Activated naive CD4-positive, alpha-beta T cell treated with anti-CD3 and anti-CD28 coated beads for 36 hours (primary cell): ENCODE measurements at regions not wholly inside any gene's neighbourhood (a gene's known extent, or its start where the extent isn't known, plus 50 kb on each side); places are given as distances from the start of the nearest gene placed in this dataset.

ENCODE experiments used
- CTCF ChIA-PET: fragments of 350-600 bp; sonication (Branson Sonifier 250); formaldehyde crosslinking; loops from one replicate; lab custom pipeline; 2021; ENCODE audit warnings: antibody characterized with exemption; lab: Charles Lee
- DNase-seq: peaks from one replicate; pipeline ENCODE4 v3.0.0-alpha.2; 2020
- H3K27ac Mint-ChIP-seq: one replicate; pipeline ENCODE4 v1.8.0; 2021; ENCODE audit warnings: mild to moderate bottlenecking, mixed read lengths
- H3K27me3 Mint-ChIP-seq: one replicate; pipeline ENCODE4 v1.8.0; 2021; ENCODE audit warnings: low read depth, mixed read lengths
- H3K36me3 Mint-ChIP-seq: one replicate; pipeline ENCODE4 v1.8.0; 2021; ENCODE audit warnings: low read depth, mixed read lengths
- H3K4me1 Mint-ChIP-seq: one replicate; pipeline ENCODE4 v1.8.0; 2021; ENCODE audit warnings: low read depth, mixed read lengths
- H3K4me3 Mint-ChIP-seq: one replicate; pipeline ENCODE4 v1.8.0; 2021; ENCODE audit warnings: mild to moderate bottlenecking, moderate library complexity, mixed read lengths
- H3K9me3 Mint-ChIP-seq: one replicate; pipeline ENCODE4 v1.8.0; 2021; ENCODE audit warnings: mixed read lengths
- intact Hi-C: fragments of 100-400 bp; cut with micrococcal nuclease; formaldehyde crosslinking; loops from one replicate; pipeline ENCODE4 v1.15.1; 2023

DNA sequence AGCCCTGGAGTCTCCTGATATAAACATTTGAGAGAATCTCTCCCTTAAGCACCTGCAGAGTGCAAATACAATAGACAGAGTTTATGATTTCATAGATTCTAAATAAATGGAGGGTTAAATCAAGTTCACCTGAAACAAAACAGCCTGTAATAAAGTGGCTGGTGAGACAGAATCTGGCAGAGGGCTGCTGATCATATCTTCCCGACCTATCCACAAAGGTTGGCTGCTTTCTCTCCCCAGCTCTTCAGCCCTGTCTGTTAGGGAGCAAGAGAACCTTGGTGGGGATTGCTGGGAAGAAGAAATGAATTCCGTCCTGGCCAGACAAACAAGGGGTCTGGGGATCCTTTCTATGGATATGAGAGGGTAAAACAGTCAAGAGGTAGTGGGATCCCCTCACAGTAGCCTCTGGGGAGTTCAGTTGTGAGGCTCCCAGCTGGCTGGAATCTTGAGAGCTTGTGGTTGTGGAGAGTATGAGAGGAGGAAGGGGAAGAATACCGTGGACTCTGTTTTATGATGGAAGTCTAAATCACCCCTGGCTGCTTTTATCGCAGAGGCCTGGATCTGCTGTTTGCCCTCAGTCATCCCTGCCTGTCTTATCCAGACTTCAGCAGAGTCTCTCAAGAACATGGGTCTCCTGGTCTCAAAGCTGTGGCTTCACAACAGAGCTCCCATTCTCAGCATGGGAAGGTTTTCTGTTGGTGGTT lies 451.3 kb downstream of the NTRK3 start:
- CTCF ChIA-PET = no interaction called here
- intact Hi-C loops = no loop called here
- H3K4me1 Mint-ChIP-seq = no peaks in the 10 kb centered on the region
- no peaks in the 10 kb centered on the region for H3K9me3 Mint-ChIP-seq
- no peak overlapping the region for H3K27ac Mint-ChIP-seq
- no peak for DNase-seq
- H3K27me3 Mint-ChIP-seq = no peaks in the 10 kb centered on the region
- no peak overlapping the region for H3K4me3 Mint-ChIP-seq
- no peaks in the 10 kb centered on the region for H3K36me3 Mint-ChIP-seq

DNA sequence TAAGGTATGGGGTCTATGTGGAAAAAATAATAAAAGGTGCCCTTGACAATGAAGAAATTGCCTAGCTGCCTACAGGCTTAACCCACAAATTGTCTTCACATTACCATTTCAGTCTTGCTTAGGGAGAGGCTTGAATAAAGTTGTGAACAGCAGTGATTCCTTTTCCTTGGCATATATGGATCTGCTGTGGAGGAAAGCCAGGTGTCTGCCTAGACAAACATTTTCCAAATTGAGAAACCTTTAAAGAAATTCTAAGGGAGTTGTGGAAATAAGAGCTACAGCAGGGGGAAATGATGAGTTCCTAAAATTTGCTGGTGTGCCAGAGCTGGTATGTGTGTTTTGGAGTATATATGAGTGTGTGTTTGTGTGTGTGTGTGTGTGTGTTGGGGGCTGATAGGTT lies 452.1 kb downstream of the NTRK3 start:
- H3K4me1 Mint-ChIP-seq = no peaks in the 10 kb centered on the region
- no peaks in the 10 kb centered on the region for H3K36me3 Mint-ChIP-seq
- H3K9me3 Mint-ChIP-seq = no peaks in the 10 kb centered on the region
- no peak overlapping the region for H3K27ac Mint-ChIP-seq
- CTCF ChIA-PET = no interaction called here
- H3K4me3 Mint-ChIP-seq = no peak overlapping the region
- no peak for DNase-seq
- intact Hi-C loops = no loop called here
- H3K27me3 Mint-ChIP-seq = no peaks in the 10 kb centered on the region

DNA sequence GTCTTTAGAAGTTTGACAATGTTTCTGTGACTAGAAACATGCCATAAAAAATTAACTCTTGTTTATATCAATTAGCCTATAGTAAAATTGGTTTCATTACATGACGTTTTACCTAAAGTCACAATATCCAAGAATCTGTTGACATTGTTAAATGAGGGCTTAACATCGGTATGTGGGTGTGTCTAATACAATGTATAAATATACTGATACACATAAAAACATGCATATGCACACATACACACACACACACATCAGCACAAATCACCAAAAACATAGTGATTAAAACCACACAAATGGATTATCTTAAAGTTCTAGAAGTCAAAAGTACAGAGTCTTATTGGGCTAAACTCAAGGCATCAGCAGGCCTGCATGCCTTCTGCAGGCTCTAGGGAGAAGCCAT lies 456.7 kb downstream of the NTRK3 start:
- intact Hi-C loops = no loop called here
- CTCF ChIA-PET = no interaction called here
- Mint-ChIP-seq H3K9me3 (no peaks in the 10 kb centered on the region), H3K36me3 (no peaks in the 10 kb centered on the region), H3K4me3 (no peak overlapping the region), H3K4me1 (no peaks in the 10 kb centered on the region), H3K27ac (no peak overlapping the region), H3K27me3 (no peaks in the 10 kb centered on the region)
- no peak for DNase-seq

DNA sequence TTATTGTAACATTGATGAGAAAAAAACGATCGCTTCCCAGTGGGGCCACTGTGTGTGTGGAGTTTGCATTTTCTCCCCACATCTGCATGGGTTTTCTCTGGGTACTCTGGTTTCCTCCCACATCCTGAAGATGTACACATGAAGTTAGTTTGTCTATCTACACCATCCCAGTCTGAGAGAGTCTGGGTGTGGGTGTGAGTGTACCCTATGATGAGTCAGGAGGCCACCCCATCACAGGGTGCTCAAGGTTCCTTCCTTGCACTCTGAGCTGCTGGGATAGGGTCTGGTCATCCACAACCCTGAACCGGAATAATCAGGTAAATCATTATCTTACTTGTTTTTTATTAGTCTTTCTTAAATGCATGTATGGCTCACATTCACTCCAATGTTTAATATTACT lies 457.1 kb downstream of the NTRK3 start:
- intact Hi-C loops = no loop called here
- Mint-ChIP-seq H3K4me3 (no peak overlapping the region), H3K36me3 (no peaks in the 10 kb centered on the region), H3K4me1 (no peaks in the 10 kb centered on the region), H3K27ac (no peak overlapping the region), H3K27me3 (no peaks in the 10 kb centered on the region), H3K9me3 (no peaks in the 10 kb centered on the region)
- no peak for DNase-seq
- CTCF ChIA-PET = no interaction called here

DNA sequence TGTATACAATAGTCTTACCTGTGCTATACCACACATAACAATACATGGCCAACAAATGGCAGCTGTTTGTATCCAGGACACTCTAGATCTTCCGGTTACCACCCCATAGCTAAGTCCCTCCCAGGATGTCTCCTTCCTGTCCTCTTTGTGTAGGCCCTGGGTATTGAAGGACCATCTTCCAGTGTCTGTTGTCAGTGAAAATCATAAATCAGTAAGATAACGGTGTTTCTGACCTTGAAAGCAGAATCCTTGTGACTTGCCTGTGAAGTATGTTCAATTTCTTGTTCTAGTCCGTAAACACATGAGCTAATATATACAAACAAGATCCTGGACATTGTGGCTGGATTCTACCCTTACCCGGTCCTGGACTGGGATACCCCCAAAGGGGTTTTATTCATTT lies 462.8 kb downstream of the NTRK3 start:
- no peaks in the 10 kb centered on the region for H3K9me3 Mint-ChIP-seq
- CTCF ChIA-PET = interaction anchor here (0.6 kb wide), 1 partner anchor 293 kb away, joined by 3 read pairs; no protein-coding TSS in a partner anchor
- no peaks in the 10 kb centered on the region for H3K36me3 Mint-ChIP-seq
- DNase-seq = no peak
- peaks cover 2% of the 10 kb centered on the region for H3K27me3 Mint-ChIP-seq
- no peak overlapping the region for H3K4me3 Mint-ChIP-seq
- H3K4me1 Mint-ChIP-seq = no peaks in the 10 kb centered on the region
- intact Hi-C loops = no loop called here
- H3K27ac Mint-ChIP-seq = no peak overlapping the region

DNA sequence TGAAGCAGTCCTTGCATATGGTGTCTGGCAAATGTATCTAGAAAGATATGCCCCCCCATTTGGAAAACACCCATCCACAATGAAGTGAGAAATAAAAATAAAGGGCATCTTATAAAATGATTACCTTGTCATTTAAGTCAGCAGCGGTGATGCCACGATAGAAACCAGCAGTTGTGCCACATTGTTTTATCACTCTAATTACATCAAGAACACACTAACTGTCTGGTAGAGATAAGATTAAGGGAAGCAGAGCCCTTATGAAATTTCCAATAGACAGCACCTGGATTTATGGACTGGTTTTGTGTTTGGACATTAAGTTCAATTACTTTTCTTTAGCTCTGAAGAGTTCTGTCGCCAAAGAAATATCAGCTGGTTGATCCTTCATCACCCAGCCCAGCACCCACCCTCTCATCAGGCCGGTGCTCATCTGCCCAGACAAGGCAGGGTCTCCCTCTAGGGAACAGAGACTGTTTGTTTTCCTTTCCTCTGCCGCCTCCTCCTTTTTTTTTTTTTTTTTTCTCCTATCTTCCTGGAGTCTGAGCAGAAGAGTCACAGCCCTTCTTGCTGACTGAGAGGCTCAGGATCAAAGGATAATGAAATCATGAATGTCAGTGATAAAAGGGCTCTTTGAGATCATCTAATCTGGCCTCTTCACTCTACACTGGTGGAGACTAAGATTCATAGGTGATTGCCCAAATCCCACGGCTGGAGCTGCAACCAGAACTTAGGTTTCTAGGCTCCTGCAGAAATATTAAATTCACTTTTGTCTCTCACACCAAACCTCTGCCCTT lies 464.1 kb downstream of the NTRK3 start:
- CTCF ChIA-PET = no interaction called here
- H3K36me3 Mint-ChIP-seq = no peaks in the 10 kb centered on the region
- H3K9me3 Mint-ChIP-seq = no peaks in the 10 kb centered on the region
- no peak overlapping the region for H3K27ac Mint-ChIP-seq
- no peak overlapping the region for H3K4me3 Mint-ChIP-seq
- DNase-seq = no peak
- intact Hi-C loops = no loop called here
- H3K4me1 Mint-ChIP-seq = no peaks in the 10 kb centered on the region
- peaks cover 2% of the 10 kb centered on the region for H3K27me3 Mint-ChIP-seq

DNA sequence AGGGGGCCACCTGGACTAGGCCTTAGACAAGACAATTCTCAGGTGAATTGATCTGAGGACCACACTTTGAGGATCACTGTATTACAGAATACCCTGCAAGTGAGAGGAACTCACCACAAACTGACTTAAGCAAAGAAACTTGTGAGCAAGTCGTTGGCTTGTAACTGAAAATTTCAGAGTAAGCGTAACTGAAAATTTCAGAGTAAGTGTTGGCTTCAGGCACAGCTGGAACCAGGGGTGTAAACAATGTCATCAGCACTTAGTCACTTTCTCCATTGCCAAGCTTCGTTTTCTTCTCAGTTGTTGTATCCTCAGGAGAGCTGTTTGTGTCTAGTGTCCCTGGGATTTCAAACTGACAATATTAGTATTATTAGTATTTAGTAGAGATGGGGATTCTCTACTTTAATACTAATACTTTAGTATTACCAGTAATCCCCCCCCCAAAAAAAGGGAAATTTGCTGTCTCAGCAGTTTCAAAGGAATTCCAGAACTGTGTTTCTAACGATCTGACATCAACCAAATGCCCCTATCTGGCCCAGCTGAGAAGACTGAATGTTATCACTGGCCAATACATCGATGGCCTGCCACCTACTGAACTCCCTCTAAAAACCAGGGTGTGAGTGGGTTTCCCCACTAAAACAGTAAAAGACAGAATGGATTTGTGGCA lies 474.4 kb downstream of the NTRK3 start:
- Mint-ChIP-seq H3K36me3 (no peaks in the 10 kb centered on the region), H3K27me3 (no peaks in the 10 kb centered on the region), H3K27ac (no peak overlapping the region), H3K9me3 (no peaks in the 10 kb centered on the region), H3K4me3 (no peak overlapping the region), H3K4me1 (no peaks in the 10 kb centered on the region)
- intact Hi-C loops = no loop called here
- DNase-seq = no peak
- CTCF ChIA-PET = no interaction called here

DNA sequence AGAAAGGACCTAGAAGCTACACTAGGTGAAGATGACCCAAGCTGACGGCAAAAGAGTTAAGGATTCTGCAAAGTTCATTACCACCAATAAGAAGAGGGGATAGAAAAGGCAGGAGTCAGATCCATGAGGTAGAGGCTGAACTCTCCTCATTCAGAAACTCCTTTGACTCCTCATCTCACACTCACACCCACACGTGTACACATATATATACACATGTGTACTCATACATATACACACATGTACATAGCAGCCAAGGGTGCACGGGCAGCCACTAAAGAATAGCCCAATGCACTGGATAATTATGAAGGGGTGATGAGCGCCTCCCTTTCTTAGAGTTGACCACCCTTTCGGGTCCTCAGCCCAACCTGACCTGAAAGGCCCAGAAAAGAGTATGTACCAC lies 476.8 kb downstream of the NTRK3 start:
- H3K9me3 Mint-ChIP-seq = no peaks in the 10 kb centered on the region
- no peak overlapping the region for H3K4me3 Mint-ChIP-seq
- intact Hi-C loops = no loop called here
- CTCF ChIA-PET = no interaction called here
- DNase-seq = no peak
- no peak overlapping the region for H3K27ac Mint-ChIP-seq
- H3K27me3 Mint-ChIP-seq = no peaks in the 10 kb centered on the region
- H3K4me1 Mint-ChIP-seq = no peaks in the 10 kb centered on the region
- no peaks in the 10 kb centered on the region for H3K36me3 Mint-ChIP-seq

DNA sequence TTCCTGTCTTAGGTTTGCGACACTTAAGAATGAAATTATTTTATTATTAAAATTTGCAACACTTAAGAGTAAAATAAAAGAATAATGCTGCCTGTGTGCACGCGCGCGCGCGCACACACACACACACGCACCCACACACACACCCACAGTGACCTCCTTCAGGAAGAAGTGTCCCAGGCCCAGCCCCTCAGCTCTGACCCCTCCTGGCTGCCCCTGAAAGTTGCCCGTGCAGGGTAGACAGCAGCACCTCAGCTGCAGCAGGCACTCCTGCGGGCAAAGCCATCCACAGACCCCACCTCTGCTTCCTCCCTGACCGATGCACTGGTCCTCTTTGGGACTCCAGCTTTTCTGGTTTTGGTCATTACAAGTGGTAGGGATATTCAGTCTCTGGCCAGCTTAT lies 478.2 kb downstream of the NTRK3 start:
- H3K27ac Mint-ChIP-seq = no peak overlapping the region
- no peaks in the 10 kb centered on the region for H3K4me1 Mint-ChIP-seq
- no peaks in the 10 kb centered on the region for H3K27me3 Mint-ChIP-seq
- no peak for DNase-seq
- intact Hi-C loops = no loop called here
- H3K36me3 Mint-ChIP-seq = no peaks in the 10 kb centered on the region
- no peaks in the 10 kb centered on the region for H3K9me3 Mint-ChIP-seq
- H3K4me3 Mint-ChIP-seq = no peak overlapping the region
- CTCF ChIA-PET = no interaction called here

DNA sequence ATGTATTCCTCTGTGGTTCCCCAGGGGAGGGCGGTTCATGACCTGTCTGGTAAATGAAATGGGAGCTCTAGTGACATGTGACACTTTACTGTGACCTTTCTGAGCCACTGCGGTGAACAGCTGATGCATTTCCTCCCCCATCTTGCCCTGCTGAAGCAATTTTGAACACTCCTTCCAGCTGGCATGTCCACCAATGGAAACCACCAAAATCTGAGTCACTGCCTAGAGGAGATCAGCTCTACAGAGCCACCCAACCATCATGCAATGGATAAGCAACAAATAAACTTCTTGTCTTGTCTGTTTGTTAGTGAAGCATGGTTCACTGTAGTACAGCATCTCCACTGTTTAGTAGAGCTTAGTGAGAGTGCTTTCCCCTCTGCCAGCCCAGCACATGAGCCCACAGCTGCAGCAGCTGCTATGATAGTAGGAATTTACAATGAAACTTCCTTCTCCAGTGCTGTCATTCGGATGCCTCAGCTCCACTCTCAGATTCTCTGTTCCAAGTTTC lies 479.4 kb downstream of the NTRK3 start:
- Mint-ChIP-seq H3K36me3 (no peaks in the 10 kb centered on the region), H3K4me1 (no peaks in the 10 kb centered on the region), H3K4me3 (no peak overlapping the region), H3K27ac (no peak overlapping the region), H3K27me3 (no peaks in the 10 kb centered on the region), H3K9me3 (no peaks in the 10 kb centered on the region)
- DNase-seq = no peak
- CTCF ChIA-PET = no interaction called here
- intact Hi-C loops = no loop called here

DNA sequence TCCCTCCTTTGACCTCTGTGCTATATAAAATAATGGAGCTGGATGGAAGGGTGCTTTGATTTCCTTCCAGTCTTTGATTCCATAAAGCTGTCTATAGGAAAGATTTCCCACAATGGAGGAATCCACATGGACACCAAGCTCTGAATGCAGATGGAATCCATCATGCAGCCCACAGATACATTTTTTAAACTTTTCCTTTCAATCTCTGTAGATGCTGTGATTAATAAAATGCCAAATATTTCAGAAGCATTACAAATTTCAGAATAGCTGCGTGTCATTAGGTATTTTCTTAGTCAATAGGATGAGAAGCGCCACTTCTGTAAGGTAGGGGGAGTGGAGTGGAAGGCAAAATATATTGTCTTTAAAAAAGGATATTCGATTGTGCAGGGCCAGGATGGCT lies 489.0 kb downstream of the NTRK3 start:
- no peak overlapping the region for H3K4me3 Mint-ChIP-seq
- peaks cover 3% of the 10 kb centered on the region for H3K36me3 Mint-ChIP-seq
- no peak overlapping the region for H3K27ac Mint-ChIP-seq
- no peaks in the 10 kb centered on the region for H3K4me1 Mint-ChIP-seq
- no peak for DNase-seq
- peaks cover 10% of the 10 kb centered on the region for H3K9me3 Mint-ChIP-seq
- intact Hi-C loops = no loop called here
- CTCF ChIA-PET = interaction anchor here (0.6 kb wide), 1 partner anchor 283 kb away, joined by 3 read pairs; no protein-coding TSS in a partner anchor
- peaks cover 4% of the 10 kb centered on the region for H3K27me3 Mint-ChIP-seq

DNA sequence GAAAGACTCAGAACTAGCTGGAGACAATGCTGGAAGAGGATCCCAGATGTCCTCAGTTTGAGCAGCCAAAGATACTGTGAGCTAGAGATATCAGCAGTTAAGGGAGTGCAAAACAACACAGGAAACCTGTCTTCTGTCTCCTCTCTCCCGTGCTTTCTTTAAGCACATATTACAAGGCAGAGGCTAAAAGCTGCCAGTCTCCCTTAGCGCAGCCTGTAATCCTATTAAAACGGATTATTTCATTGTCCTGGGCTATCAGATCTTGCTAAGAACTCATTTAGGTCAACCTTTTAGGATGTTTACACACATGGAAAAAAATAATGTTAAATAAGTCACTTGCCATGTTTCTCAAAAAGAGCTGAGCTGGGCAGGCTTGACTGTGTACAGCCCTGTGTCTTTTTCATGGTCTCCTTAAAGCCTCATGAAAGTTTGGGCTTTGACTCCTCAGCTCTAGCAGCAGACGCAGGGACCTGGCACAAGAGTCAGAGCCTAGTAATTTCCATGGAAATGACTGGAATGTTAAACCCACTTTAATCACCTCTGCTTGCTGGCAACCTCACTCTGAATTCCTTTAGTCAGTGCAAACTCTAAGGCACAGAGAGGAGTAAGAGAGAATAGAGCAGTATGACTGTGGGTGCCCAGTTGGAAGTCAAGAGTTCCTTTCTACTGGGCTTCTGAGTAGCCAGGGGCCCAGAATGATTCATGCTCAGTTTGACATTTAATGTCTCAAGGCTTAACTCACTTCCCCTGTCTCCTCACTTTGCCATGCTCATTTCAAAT lies 491.9 kb downstream of the NTRK3 start:
- H3K27me3 Mint-ChIP-seq = peaks cover 4% of the 10 kb centered on the region
- no peaks in the 10 kb centered on the region for H3K9me3 Mint-ChIP-seq
- H3K4me1 Mint-ChIP-seq = peaks cover 13% of the 10 kb centered on the region
- no peak overlapping the region for H3K27ac Mint-ChIP-seq
- no peak for DNase-seq
- CTCF ChIA-PET = interaction anchor here (0.6 kb wide), 1 partner anchor 27 kb away, joined by 3 read pairs; no protein-coding TSS in a partner anchor
- no peak overlapping the region for H3K4me3 Mint-ChIP-seq
- no peaks in the 10 kb centered on the region for H3K36me3 Mint-ChIP-seq
- intact Hi-C loops = no loop called here
